ENCODE measurements at regions not wholly inside any gene's neighbourhood (a gene's known extent, or its start where the extent isn't known, plus 50 kb on each side); places are given as distances from the start of the nearest gene placed in this dataset.

- RAD21 ChIA-PET (ENCODE audit: low non-redundant PET in 1 of 2, low total read pairs in 2 of 2, uncharacterized antibody in 2 of 2, unreplicated experiment in 2 of 2), result no interaction called here
- H3K36me3 ChIP-seq (ENCODE audit: control insufficient read depth in 1 of 2, insufficient read depth in 2 of 2, low read length in 2 of 2), result no peaks in the 10 kb centered on the region
- TF ChIP-seq EZH2phosphoT487 (IDR thresholded peaks at IDR 0.05; ENCODE audit: borderline replicate concordance) (no peak), ZFX (IDR thresholded peaks at IDR 0.05) (no peak), CBX3 (IDR thresholded peaks at IDR 0.05; ENCODE audit: low read depth) (no peak), EZH2 (IDR thresholded peaks at IDR 0.05) (no peak), CEBPB (IDR thresholded peaks at IDR 0.05; ENCODE audit: low read depth) (no peak), CTCF (IDR thresholded peaks at IDR 0.05 in 2 of 3, conservative IDR thresholded peaks at IDR 0.05 in 1 of 3; ENCODE audit: borderline replicate concordance in 1 of 3, insufficient read depth in 1 of 3, low read depth in 2 of 3, low read length in 2 of 3) (no peak), EGR1 (IDR thresholded peaks at IDR 0.05; ENCODE audit: low read depth) (no peak), ZNF274 (IDR thresholded peaks at IDR 0.05; ENCODE audit: low read depth, low read length) (no peak), POLR2AphosphoS5 (IDR thresholded peaks at IDR 0.05; ENCODE audit: low read depth, low read length) (no peak), SRF (IDR thresholded peaks at IDR 0.05; ENCODE audit: low read depth) (no peak), POLR2A (IDR thresholded peaks at IDR 0.05; ENCODE audit: borderline replicate concordance, extremely low read depth, insufficient read depth, insufficient read length) (no peak), TCF7L2 (IDR thresholded peaks at IDR 0.05; ENCODE audit: borderline replicate concordance, extremely low read depth, insufficient read depth, insufficient read length) (no peak)
- TF ChIP-seq, protein P1, sequence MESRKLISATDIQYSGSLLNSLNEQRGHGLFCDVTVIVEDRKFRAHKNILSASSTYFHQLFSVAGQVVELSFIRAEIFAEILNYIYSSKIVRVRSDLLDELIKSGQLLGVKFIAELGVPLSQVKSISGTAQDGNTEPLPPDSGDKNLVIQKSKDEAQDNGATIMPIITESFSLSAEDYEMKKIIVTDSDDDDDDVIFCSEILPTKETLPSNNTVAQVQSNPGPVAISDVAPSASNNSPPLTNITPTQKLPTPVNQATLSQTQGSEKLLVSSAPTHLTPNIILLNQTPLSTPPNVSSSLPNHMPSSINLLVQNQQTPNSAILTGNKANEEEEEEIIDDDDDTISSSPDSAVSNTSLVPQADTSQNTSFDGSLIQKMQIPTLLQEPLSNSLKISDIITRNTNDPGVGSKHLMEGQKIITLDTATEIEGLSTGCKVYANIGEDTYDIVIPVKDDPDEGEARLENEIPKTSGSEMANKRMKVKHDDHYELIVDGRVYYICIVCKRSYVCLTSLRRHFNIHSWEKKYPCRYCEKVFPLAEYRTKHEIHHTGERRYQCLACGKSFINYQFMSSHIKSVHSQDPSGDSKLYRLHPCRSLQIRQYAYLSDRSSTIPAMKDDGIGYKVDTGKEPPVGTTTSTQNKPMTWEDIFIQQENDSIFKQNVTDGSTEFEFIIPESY (IDR thresholded peaks at IDR 0.05; ENCODE audit: extremely low read depth, insufficient replicate concordance, low read length), result no peak
- TF ChIP-seq, protein P2, sequence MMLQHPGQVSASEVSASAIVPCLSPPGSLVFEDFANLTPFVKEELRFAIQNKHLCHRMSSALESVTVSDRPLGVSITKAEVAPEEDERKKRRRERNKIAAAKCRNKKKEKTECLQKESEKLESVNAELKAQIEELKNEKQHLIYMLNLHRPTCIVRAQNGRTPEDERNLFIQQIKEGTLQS (IDR thresholded peaks at IDR 0.05), result no peak
- no peaks in the 10 kb centered on the region for H3K27me3 ChIP-seq (ENCODE audit: insufficient read depth, low read length)
- H2AFZ ChIP-seq (ENCODE audit: low read depth, low read length, poor library complexity, severe bottlenecking), result no peak overlapping the region
- no peak for DNase-seq (ENCODE audit: low read depth, low spot score)
- no peaks in the 10 kb centered on the region for H3K9me2 ChIP-seq (ENCODE audit: insufficient read depth)
- H3K4me2 ChIP-seq (ENCODE audit: low read length), result no peak overlapping the region
- CTCF ChIA-PET, result no interaction called here
- H3K9me3 ChIP-seq (ENCODE audit: control insufficient read depth in 1 of 2, insufficient read depth in 1 of 2, low read depth in 1 of 2, low read length in 2 of 2), result no peaks in the 10 kb centered on the region; a peak in 1 of 4 replicates
- intact Hi-C loops (cut with micrococcal nuclease), result no loop called here
- POLR2A ChIA-PET, result no interaction called here
- peaks cover 22 to 31% of the 10 kb centered on the region in 2 experiments for H3K4me1 ChIP-seq (ENCODE audit: control insufficient read depth in 1 of 2, insufficient read depth in 2 of 2, low read length in 2 of 2)
- H3K27ac ChIP-seq (ENCODE audit: low read depth, low read length), result no peak overlapping the region
- no peak overlapping the region for H3K9ac ChIP-seq (ENCODE audit: low read length)
- H3K4me3 ChIP-seq (replicated peaks in 1 of 2; ENCODE audit: low read depth in 1 of 2, low read length in 2 of 2), result no peak overlapping the region
- BruUV-seq (replicated peaks), result no TSS peak
- ATAC-seq, result no peak
- H3K79me2 ChIP-seq (ENCODE audit: insufficient read depth, low read length), result no peaks in the 10 kb centered on the region; the same call in 1 of the 2 replicates
- no peaks in the 10 kb centered on the region for H4K20me1 ChIP-seq (ENCODE audit: insufficient read depth)
Measured at GRCh38 chr12:123096182-123096581, 54.7 kb downstream of the PITPNM2 start.

Measured in HCT116 (cell line).